ENCODE measurements at regions not wholly inside any gene's neighbourhood (a gene's known extent, or its start where the extent isn't known, plus 50 kb on each side); places are given as distances from the start of the nearest gene placed in this dataset.
A peak's percentile ranks its signal among the peaks of the same experiment; 100 is the strongest.

DNA sequence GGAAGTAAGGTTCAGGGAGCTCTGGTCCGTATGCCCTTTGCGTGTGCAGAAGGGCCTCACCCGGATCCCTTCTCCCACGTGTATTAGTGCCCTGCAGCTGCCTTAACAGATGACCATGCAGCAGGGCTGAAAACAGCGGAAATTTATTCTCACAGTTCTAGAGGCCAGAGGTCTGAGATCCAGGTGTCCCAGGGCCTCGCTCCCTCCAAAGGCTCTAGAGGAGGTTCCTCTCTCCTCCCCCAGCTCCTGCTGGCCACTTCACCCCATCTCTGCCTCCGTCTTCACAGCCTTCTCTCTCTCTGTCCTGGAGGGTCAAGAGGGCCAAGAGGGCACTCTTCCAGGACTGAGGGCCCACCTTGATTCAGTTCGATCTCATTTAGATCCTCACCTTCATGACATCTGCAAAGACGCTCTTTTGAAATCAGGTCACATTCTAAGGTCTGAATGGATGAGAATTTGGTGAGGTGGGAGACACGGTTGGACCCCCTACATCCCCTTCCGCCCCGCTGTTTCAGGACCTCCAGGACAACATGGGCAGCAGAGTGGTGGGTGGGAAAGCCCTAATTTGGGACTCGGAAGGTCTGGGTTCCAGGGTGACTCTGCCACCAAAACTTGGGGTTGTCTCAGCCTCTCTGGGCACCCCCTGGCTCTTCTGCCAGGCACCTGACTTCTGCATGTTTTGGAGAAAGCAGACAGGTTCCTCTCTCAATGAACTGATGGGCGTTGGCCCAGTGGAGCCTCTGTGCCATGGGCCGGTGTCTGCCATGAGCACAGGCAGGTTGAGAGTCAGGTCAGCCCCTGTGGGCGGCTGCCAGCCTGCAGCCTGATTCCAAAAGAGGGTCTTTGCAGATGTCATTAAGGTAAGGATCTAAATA lies 361.2 kb downstream of the SEC14L1 start:
- DNase-seq (ENCODE audit: low spot score), result no peak

DNA sequence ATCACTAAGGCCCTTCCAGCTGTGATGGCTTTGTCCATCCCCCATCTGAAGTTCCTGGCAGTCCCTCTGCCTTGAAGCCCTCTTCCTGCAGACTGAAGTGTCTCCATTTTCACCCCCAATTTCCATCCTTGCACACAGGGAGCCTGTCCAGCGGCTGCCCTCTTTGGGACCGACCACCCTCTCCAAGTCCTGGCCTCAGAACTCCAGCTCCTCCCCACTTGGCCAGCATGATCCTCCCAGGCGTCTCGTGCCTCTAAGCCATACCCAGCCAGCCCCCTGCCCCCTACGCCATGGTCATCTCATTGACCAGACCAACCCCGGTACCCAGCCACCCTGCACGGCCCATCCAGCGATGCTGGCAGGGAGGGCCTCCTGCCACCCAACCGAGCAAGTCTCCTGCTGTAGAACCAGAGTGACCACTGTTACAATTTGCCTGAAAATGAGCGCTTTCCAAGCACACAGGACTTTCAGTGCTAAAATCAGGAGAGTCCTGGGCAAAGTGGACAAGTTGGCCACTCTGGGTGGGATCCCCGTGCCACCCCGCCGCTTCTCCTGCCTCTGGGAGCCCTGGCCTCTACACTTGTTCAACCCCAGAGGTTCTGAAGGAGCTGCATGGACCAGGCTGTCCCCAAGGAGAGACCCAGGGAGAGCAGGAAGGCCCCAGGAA lies 362.0 kb downstream of the SEC14L1 start:
- DNase-seq (ENCODE audit: low spot score), result no peak

DNA sequence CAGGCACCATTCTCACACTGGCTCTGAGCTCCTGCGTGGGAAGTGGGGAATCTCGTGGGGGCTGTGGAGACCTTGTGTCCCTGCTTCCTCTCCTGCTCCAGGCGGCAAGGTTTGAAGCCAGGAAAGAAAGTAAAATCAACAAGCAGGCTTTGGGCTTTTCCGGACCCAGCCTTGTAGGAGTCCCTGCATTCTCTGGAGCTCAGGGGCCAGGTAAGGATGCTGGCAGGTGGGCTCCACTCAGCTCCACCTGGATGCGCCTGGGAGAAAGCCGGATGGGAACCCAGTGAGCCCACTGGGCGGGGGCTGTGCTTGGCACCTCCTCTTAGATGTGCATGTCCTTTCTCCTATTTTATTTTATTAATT lies 362.5 kb downstream of the SEC14L1 start:
- no peak for DNase-seq (ENCODE audit: low spot score)

DNA sequence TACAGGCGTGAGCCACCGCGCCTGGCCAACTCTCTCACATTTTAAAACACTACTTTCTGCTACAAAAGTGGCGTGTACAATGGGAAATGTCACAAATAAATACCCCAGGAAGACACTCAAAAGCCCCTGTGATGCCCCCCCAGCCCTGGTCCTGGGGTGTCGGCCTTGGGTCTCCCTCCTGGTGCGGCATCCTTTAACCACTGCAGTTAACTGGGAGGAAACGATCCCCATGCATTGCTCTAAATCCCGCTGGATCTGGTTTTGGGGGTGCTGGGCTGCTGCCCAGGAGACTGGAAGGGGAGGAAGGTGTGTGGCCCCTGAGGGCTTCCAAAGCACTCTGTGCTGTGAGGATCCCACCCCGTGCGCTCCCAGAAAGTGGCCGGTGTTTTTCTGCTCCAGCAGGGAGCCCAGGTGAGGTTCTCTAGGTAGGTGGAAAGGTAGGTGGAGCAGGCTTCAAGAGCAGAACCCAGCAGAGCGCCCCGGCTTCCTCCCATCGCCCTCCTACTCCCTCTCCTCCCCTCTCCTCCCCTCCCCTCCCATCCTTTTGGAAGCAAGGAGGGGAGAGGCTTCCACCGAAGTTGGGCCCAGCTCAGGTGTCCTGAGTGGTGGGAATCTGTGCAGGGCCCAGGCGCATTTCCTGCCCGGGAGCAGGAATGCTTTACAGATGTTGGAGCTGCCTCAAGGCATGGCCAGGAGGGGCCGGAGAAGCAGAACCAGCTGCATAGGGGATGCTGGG lies 363.3 kb downstream of the SEC14L1 start:
- no peak for DNase-seq (ENCODE audit: low spot score)

DNA sequence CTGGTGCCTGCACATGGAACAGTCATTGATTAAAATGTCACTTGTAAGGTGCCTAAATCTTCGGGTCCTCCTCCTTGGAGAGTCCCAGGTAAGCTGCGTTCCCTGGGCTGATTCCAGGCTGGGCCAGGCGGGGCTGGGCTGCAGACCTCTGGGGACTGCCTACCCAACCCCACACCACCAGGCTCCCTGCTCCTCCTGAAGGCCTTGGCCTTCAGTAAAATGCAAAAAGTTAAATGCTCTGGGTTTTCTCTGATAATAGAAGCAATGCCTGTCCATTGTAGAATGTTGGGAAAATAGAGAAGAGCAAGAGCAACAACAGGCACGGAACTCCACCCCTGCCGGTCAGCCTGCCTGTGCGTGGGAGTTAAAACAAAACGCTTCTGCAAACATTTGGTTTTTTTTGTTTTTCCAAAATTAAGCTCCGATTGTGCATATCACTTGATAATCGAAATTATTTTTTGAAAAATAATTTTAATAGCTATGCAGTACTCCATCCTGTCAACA lies 363.9 kb downstream of the SEC14L1 start:
- DNase-seq (ENCODE audit: low spot score), result no peak

DNA sequence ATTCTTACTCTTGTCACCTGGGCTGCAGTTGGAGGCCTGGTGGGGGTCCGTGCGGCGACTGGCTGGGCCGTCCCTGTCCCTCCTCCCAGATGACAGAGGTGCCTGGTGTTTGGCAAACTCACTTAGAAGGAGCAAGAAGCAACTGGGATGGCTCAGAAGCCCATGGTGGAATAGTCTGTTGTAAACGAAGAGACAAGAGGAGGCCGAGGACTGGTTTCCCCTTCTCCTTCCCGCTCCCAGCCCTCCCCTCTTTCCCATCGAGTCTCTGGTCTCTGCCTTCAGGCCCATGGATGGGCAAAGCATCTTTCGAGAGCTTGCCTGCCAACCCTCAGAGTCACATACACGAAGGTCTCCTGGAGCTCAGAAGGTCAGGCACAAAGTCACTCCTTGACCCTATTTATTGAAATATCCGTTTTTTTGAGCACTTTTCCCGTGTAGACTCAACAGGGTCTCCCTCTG lies 364.4 kb downstream of the SEC14L1 start:
- DNase-seq (ENCODE audit: low spot score), result no peak

GRCh38 chr17:77506371-77506991 lies 365.7 kb downstream of the SEC14L1 start:
- DNase-seq (ENCODE audit: low spot score), result no peak

DNA sequence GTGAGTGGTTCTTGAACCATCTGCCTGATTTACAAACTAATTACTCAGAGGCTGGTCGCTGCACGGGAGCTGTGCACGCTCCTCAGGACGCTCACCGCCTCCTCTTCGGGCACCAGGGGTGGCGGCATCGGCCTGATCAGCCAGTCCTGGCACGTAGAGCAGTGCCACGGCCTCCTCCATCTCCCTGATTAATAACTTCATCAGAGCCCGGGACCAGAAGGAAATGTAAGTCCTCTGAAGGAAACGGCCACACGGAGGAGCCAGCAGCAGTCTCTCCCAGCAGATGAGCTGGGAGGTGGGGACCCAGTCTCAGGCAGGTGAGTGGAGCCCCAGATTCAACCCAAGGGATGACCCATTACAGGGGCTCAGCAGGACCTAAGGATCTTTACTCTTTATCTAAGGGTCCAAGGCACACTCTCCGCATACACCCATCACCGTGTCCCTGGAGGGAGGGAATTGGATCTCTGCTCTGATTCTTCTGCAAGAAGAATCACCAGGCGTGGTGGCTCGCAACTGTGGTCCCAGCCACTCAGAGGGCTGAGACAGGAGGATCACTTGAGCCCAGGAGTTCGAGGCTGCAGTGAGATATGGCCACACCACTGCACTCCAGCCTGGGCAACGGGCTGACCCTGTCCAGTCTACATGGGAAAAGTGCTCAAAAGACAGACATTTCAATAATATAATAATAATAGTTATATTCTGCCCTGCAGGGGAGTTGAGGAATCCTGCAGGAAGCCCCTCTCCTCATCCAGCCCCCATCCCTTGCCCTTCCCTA lies 366.5 kb downstream of the SEC14L1 start:
- DNase-seq (ENCODE audit: low spot score), result no peak

DNA sequence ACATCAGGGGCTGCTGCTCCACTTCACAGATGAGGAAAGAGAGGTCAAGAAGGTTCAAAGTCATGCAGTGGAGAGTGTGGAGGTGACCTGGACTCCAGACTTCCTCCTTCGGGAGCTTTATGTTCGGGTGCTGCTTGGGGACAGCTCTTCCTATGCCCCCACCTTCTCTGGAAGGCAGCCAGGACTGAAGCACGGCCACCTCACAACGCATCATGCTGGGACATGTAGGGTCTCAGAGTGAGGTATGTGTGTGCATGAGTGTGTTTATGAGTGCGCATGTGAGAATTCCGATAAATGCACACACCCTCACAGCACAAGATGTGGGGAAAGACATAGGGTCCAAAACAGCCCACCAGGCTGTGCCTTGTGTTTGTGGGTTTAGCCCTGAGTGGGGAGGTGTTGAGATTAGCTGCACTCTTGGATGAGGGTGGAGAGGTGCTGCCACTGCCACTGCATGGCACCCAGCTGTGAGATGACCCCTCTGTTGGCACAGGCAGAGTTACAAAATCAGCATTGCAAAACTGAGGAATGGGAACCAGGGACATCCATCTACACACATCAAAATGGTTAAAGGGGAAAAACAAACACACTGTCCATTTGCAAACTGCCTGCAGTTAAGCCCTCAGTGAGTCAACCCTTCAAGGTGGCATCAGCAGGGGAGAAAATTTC lies 367.4 kb downstream of the SEC14L1 start:
- DNase-seq (ENCODE audit: low spot score), result no peak

- no peak for DNase-seq (ENCODE audit: low spot score)
These were observed 368.3 kb downstream of the SEC14L1 start for GRCh38 chr17:77509089-77509488.

DNA sequence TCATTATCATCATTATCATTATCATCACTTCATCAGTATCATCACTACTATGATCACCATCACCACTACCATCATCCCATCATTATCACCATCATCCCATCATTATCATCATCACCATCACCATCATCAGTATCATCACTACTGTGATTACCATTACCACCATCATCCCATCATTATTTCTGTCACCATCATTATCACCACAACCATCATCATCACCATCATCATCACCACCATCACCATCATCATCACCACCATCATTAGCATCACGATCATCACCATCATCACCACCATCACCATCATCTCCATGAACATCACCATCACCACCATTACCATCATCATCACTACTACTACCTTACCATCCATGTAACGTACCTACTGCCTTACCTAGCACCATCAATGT lies 368.8 kb downstream of the SEC14L1 start:
- no peak for DNase-seq (ENCODE audit: low spot score)

DNA sequence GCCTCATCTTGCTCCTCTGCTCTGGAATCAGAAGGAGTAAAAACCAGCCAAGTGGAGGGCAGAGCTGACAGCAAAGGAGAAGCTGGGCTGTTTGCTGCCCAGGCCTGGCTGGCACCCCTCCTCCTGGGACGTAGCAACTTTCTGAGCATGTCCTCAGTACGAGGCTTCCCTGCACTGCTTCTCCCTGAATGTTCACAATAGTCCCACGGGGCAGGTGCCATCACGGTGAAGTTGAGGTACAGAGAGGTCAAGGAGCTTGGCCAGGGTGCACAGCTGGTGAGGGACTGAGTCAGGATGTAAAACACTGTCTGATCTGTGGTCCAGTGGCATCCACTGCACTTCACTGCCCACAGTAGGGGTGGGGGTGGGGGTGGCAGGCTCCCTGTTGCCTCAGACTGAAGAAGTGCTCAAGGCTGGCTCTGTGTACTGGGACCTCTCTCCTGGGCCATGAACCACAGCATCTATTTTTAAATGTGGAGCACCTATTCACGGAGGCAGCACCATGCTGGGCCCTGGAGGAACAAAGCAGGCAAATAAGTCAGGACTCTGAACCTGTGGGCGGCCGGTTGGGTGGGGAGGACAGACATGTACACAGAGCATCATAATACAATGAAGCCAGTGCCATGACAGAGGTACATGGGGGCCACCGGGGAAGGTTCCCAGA lies 369.5 kb downstream of the SEC14L1 start:
- DNase-seq (ENCODE audit: low spot score), result no peak

DNA sequence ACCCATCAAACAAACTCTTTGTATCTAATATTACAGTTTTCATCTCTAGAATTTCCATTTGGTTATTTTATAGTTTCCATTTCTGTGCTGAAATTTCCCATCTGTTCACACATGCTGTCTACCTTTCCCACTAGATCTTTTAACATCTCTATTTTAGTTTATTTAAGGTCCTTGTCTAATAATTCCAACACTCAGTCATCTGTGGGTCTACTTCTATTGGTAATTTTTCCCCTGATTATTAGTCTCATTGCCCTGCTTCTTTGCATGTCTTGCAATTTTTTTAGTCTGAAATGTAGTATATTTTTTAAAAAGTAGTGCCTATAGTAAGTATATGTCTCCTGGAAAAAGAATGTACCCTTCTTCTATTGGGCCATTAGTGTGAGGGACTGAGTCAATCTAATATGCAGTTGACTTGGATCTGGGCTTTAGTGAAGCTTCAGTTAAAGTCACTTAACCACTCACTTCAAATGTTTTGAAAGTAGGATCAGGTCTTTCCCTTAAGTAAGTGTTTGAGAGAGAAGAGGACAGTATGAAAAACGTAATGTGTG lies 370.8 kb downstream of the SEC14L1 start:
- no peak for DNase-seq (ENCODE audit: low spot score)

DNA sequence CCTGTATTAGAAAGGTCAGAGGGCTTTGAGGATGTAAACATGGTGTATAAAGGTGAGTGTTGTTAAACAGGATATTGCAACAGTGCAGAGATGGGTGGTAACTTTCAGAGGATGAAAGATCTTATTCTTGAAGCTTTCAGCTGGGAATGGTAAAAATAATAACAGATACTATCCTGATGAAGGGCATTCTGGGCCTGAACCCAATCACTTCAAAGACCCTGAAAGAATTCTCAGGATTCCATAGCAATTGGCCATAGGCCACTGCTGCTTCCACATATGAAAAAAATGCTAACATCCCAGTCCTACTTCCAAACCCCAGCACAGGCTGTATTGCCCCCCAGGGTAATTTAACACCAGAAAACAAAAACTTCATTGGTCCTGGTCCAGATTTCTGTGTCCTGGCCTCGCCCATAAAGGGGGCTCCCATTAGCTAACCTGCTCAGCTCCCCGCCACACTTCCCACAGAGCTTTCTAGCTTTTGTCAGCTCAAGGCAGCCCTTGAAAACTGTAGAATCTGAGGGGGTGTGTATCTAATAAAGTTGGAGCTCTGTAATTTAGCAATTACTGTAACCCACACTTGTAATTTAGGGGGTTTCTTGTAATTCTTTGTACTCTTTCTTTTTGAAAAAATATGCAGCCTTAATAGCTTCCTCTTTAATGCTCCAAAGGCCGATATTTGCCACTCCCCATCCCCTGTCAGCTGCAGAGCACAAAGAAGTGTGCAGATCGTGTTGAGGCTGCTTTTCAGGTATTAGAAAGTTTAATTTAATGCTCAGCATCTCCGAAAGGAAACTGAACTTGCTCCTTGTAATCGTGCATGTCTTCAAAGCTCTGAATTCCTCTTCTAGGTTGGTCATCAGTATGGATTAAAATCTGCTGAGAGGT lies 371.5 kb downstream of the SEC14L1 start:
- no peak for DNase-seq (ENCODE audit: low spot score)

- DNase-seq (ENCODE audit: low spot score), result no peak
These were observed 372.3 kb downstream of the SEC14L1 start for GRCh38 chr17:77513045-77513444.

- no peak for DNase-seq (ENCODE audit: low spot score)
These were observed 374.5 kb downstream of the SEC14L1 start for GRCh38 chr17:77515227-77515626.

DNA sequence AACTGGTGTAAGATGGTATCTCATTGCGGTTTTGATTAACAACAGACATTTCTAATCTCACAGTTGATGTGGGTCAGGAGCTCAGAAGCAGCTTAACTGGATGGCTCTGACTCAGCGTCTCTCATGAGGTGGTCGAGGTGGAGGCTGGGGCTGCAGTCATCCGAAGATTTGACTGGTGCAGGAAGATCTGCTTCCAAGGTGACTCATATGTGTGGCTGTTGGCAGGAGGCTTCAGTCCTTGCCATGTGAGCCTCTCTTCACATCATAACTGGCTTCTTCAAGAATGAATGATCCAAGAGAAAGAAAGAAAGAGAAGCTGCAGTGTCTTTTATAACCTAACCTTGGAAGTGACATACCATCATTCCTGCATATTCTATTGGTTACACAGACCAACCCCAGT lies 376.1 kb downstream of the SEC14L1 start:
- peak; percentile 45 for DNase-seq (ENCODE audit: low spot score)

- no peak for DNase-seq (ENCODE audit: low spot score)
These were observed 380.3 kb downstream of the SEC14L1 start for GRCh38 chr17:77521076-77521475.

GRCh38 chr17:77523540-77523939 lies 382.8 kb downstream of the SEC14L1 start:
- DNase-seq (ENCODE audit: low spot score), result no peak
